HCT116 (cell line): ENCODE measurements at regions not wholly inside any gene's neighbourhood (a gene's known extent, or its start where the extent isn't known, plus 50 kb on each side); places are given as distances from the start of the nearest gene placed in this dataset.
A peak's percentile ranks its signal among the peaks of the same experiment; 100 is the strongest.

Experiments used
- ATAC-seq: fragments of 200-7000 bp; cut with Tn5 transposase; 2 replicates; pipeline ENCODE4 v1.9.1; 2020; ENCODE audit warnings: mild to moderate bottlenecking, moderate library complexity
- BruUV-seq: library from RNA; stranded (reverse); fragments of 400-500 nt; replicated peaks from 2 replicates; lab custom pipeline; 2021; lab: Mats Ljungman, UMichigan
- CTCF ChIA-PET: fragments of 300-600 bp; sonication (Branson Sonifier 250); formaldehyde crosslinking; loops from one replicate; lab custom pipeline; 2021; ENCODE audit warnings: antibody characterized with exemption; lab: Charles Lee
- POLR2A ChIA-PET: fragments of 300-600, 350-600 bp; sonication (Branson Sonifier 250); formaldehyde crosslinking; loops from one replicate; lab custom pipeline; 2021; ENCODE audit warnings: antibody characterized with exemption; lab: Charles Lee
- RAD21 ChIA-PET, 2 experiments: fragments of 300-600 bp; sonication (Branson Sonifier 250); formaldehyde crosslinking; loops; one replicate each; lab custom pipeline; 2023; ENCODE audit warnings: low total read pairs in 2 of 2; ENCODE audit not compliant: uncharacterized antibody in 2 of 2, unreplicated experiment in 2 of 2, low non-redundant PET in 1 of 2; lab: Charles Lee
- DNase-seq: peaks from one replicate; pipeline ENCODE4 v3.0.0-alpha.2; 2010; ENCODE audit warnings: low read depth, low spot score
- H2AFZ ChIP-seq: fragments of 200-600 bp; shearing (Covaris generic), sonication (generic); 2 replicates; pipeline ENCODE4 v1.6.1; 2017; ENCODE audit warnings: low read depth, mixed run types, mixed read lengths, antibody characterized with exemption, low read length; ENCODE audit not compliant: poor library complexity, severe bottlenecking
- H3K27ac ChIP-seq: 2 replicates; pipeline ENCODE4 v1.5.1; 2012; ENCODE audit warnings: low read depth, low read length
- H3K27me3 ChIP-seq: fragments of 200-600 bp; sonication (generic); 2 replicates; pipeline ENCODE4 v1.6.1; 2016; ENCODE audit warnings: mixed run types, low read length, mixed read lengths; ENCODE audit not compliant: insufficient read depth
- H3K36me3 ChIP-seq, 2 experiments: fragments of 200-500 bp in 1 of 2; fragments of 200-600 bp in 1 of 2; sonication (Bioruptor generic) in 1 of 2; sonication (generic) in 1 of 2; 2 replicates each; pipeline versions ENCODE4 v1.5.1 to v1.6.1; 2014 to 2016; ENCODE audit warnings: low read length in 2 of 2, inconsistent platforms in 1 of 2, mixed read lengths in 1 of 2, mixed run types in 1 of 2; ENCODE audit not compliant: insufficient read depth in 2 of 2, control insufficient read depth in 1 of 2
- H3K4me1 ChIP-seq, 2 experiments: fragments of 200-600 bp in 1 of 2; sonication (generic) in 1 of 2; 2 replicates each; pipeline versions ENCODE4 v1.5.1 to v1.6.1; 2012 to 2017; ENCODE audit warnings: low read length in 2 of 2, inconsistent platforms in 1 of 2, mild to moderate bottlenecking in 1 of 2, mixed read lengths in 1 of 2, mixed run types in 1 of 2, moderate library complexity in 1 of 2; ENCODE audit not compliant: insufficient read depth in 2 of 2, control insufficient read depth in 1 of 2
- H3K4me2 ChIP-seq: fragments of 200-600 bp; sonication (generic); 2 replicates; pipeline ENCODE4 v1.6.1; 2017; ENCODE audit warnings: mixed run types, low read length, mixed read lengths
- H3K4me3 ChIP-seq, 2 experiments: fragments of 200-600 bp in 1 of 2; sonication (generic) in 1 of 2; replicated peaks in 1 of 2; 2 replicates each; pipeline ENCODE4 v1.5.1; 2011 to 2016; ENCODE audit warnings: low read length in 2 of 2, control low read depth in 1 of 2, low read depth in 1 of 2, mild to moderate bottlenecking in 1 of 2, mixed read lengths in 1 of 2, mixed run types in 1 of 2
- H3K79me2 ChIP-seq: fragments of 200-600 bp; sonication (generic); 2 replicates; pipeline ENCODE4 v1.6.1; 2017; ENCODE audit warnings: mild to moderate bottlenecking, mixed run types, low read length, moderate library complexity, mixed read lengths; ENCODE audit not compliant: insufficient read depth
- H3K9ac ChIP-seq: fragments of 200-600 bp; sonication (generic); 2 replicates; pipeline ENCODE4 v1.6.1; 2016; ENCODE audit warnings: low read length, mixed read lengths
- H3K9me2 ChIP-seq: fragments of 200-600 bp; sonication (generic), shearing (Covaris generic); 2 replicates; pipeline ENCODE4 v1.6.1; 2017; ENCODE audit warnings: mixed run types, mild to moderate bottlenecking, moderate library complexity; ENCODE audit not compliant: insufficient read depth
- H3K9me3 ChIP-seq, 2 experiments: fragments of 200-500 bp in 1 of 2; fragments of 200-600 bp in 1 of 2; sonication (Bioruptor generic) in 1 of 2; sonication (generic) in 1 of 2; 2 replicates each; pipeline ENCODE4 v1.6.1; 2014 to 2017; ENCODE audit warnings: low read length in 2 of 2, mixed read lengths in 2 of 2, inconsistent platforms in 1 of 2, low read depth in 1 of 2, mild to moderate bottlenecking in 1 of 2, mixed run types in 1 of 2, moderate library complexity in 1 of 2; ENCODE audit not compliant: control insufficient read depth in 1 of 2, insufficient read depth in 1 of 2
- H4K20me1 ChIP-seq: fragments of 200-600 bp; sonication (generic), shearing (Covaris generic); 2 replicates; pipeline ENCODE4 v1.6.1; 2017; ENCODE audit warnings: mixed run types, mild to moderate bottlenecking, moderate library complexity; ENCODE audit not compliant: insufficient read depth
- CBX3 ChIP-seq: IDR thresholded peaks from 2 replicates; pipeline ENCODE4 v1.6.1; 2012; ENCODE audit warnings: low read depth
- CEBPB ChIP-seq: IDR thresholded peaks from 2 replicates; pipeline ENCODE4 v1.6.1; 2012; ENCODE audit warnings: low read depth
- EGR1 ChIP-seq: IDR thresholded peaks from 2 replicates; pipeline ENCODE4 v1.6.1; 2012; ENCODE audit warnings: low read depth
- ELF1 ChIP-seq: IDR thresholded peaks from 2 replicates; pipeline ENCODE4 v1.6.1; 2012; ENCODE audit warnings: low read depth, borderline replicate concordance
- EZH2phosphoT487 ChIP-seq: fragments of 200-600 bp; IDR thresholded peaks from 2 replicates; pipeline ENCODE4 v1.6.1; 2018; ENCODE audit warnings: antibody characterized with exemption, borderline replicate concordance
- FOSL1 ChIP-seq: IDR thresholded peaks from 2 replicates; pipeline ENCODE4 v1.6.1; 2012; ENCODE audit warnings: low read depth
- MAX ChIP-seq: IDR thresholded peaks from 2 replicates; pipeline ENCODE4 v1.6.1; 2012
- POLR2A ChIP-seq: IDR thresholded peaks from 2 replicates; pipeline ENCODE4 v1.7.0; 2011; ENCODE audit warnings: borderline replicate concordance; ENCODE audit not compliant: insufficient read depth, insufficient read length; ENCODE audit errors: extremely low read depth
- POLR2AphosphoS5 ChIP-seq: IDR thresholded peaks from 2 replicates; pipeline ENCODE4 v1.6.1; 2011; ENCODE audit warnings: mild to moderate bottlenecking, low read depth, low read length, moderate library complexity
- SIN3A ChIP-seq: IDR thresholded peaks from 2 replicates; pipeline ENCODE4 v1.6.1; 2012; ENCODE audit warnings: low read depth
- SP1 ChIP-seq: IDR thresholded peaks from 2 replicates; pipeline ENCODE4 v1.6.1; 2012; ENCODE audit warnings: low read depth
- SRF ChIP-seq: IDR thresholded peaks from 2 replicates; pipeline ENCODE4 v1.6.1; 2012; ENCODE audit warnings: low read depth
- TCF7L2 ChIP-seq: IDR thresholded peaks from 2 replicates; pipeline ENCODE4 v1.7.0; 2011; ENCODE audit warnings: borderline replicate concordance, inconsistent platforms; ENCODE audit not compliant: insufficient read depth, insufficient read length; ENCODE audit errors: extremely low read depth
- YY1 ChIP-seq: IDR thresholded peaks from 2 replicates; pipeline ENCODE4 v1.6.1; 2011; ENCODE audit warnings: low read length, low read depth, moderate library complexity, mild to moderate bottlenecking; ENCODE audit not compliant: insufficient replicate concordance; ENCODE audit errors: extremely low read depth
- ZNF274 ChIP-seq: fragments of 200-500 bp; sonication (Bioruptor generic); IDR thresholded peaks from 2 replicates; pipeline ENCODE4 v1.6.1; 2014; ENCODE audit warnings: mild to moderate bottlenecking, low read depth, low read length, inconsistent platforms
- intact Hi-C: fragments of 100-400 bp; cut with micrococcal nuclease; formaldehyde crosslinking; loops from 2 replicates; pipeline ENCODE4 v1.10.0; 2022

GRCh38 chr1:2941040-2941439 lies 80.2 kb upstream of the ACTRT2 start:
- intact Hi-C loops, result no loop called here
- Histone ChIP-seq H2AFZ (no peak overlapping the region), H3K9me3 (peaks cover 2 to 7% of the 10 kb centered on the region in 2 experiments; a peak in 2 of 4 replicates), H3K27me3 (no peaks in the 10 kb centered on the region), H3K4me3 (no peak overlapping the region), H3K4me1 (no peaks in the 10 kb centered on the region), H3K36me3 (no peaks in the 10 kb centered on the region), H3K79me2 (no peaks in the 10 kb centered on the region), H3K9ac (no peak overlapping the region), H3K27ac (no peak overlapping the region), H3K4me2 (no peak overlapping the region), H4K20me1 (no peaks in the 10 kb centered on the region), H3K9me2 (no peaks in the 10 kb centered on the region)
- RAD21 ChIA-PET, result no interaction called here
- TF ChIP-seq FOSL1 (no peak), CBX3 (peak; percentile 23; the same call in 1 of the 2 replicates)
- POLR2A ChIA-PET, result no interaction called here
- no peak for ATAC-seq
- BruUV-seq, result no TSS peak
- CTCF ChIA-PET, result no interaction called here
- no peak for DNase-seq

GRCh38 chr1:2941907-2942306 lies 79.4 kb upstream of the ACTRT2 start:
- BruUV-seq, result no TSS peak
- POLR2A ChIA-PET, result no interaction called here
- H3K9me2 ChIP-seq, result no peaks in the 10 kb centered on the region
- H3K4me2 ChIP-seq, result no peak overlapping the region
- H3K36me3 ChIP-seq, result no peaks in the 10 kb centered on the region
- H3K9me3 ChIP-seq, result peaks cover 2 to 7% of the 10 kb centered on the region in 2 experiments; a peak in 2 of 4 replicates
- H3K4me3 ChIP-seq, result no peak overlapping the region
- H2AFZ ChIP-seq, result no peak overlapping the region
- H3K79me2 ChIP-seq, result no peaks in the 10 kb centered on the region
- CTCF ChIA-PET, result no interaction called here
- H3K27me3 ChIP-seq, result no peaks in the 10 kb centered on the region
- no peak overlapping the region for H3K9ac ChIP-seq
- no peaks in the 10 kb centered on the region for H4K20me1 ChIP-seq
- no peak for DNase-seq
- RAD21 ChIA-PET, result no interaction called here
- intact Hi-C loops, result no loop called here
- TF ChIP-seq SIN3A (no peak), ELF1 (no peak), SRF (no peak), CBX3 (no peak), SP1 (no peak), EZH2phosphoT487 (no peak), EGR1 (no peak), POLR2AphosphoS5 (no peak), ZNF274 (no peak), TCF7L2 (no peak), POLR2A (no peak), YY1 (no peak), MAX (no peak), CEBPB (no peak)
- no peak overlapping the region for H3K27ac ChIP-seq
- ATAC-seq, result no peak
- no peaks in the 10 kb centered on the region for H3K4me1 ChIP-seq
